ENCODE measurements at regions not wholly inside any gene's neighbourhood (a gene's known extent, or its start where the extent isn't known, plus 50 kb on each side); places are given as distances from the start of the nearest gene placed in this dataset.
"Not testable (repeated sequence)": the region's sequence is repeated elsewhere in the genome, so short reads cannot be mapped to it uniquely, and the experiment has no call there.

- DNase-seq, result no peak
Measured at GRCh38 chr12:58425481-58426392, 484.4 kb downstream of the ATP23 start.

GRCh38 chr12:58426437-58426836 lies 485.1 kb downstream of the ATP23 start:
- not testable (repeated sequence) for DNase-seq

- no peak for DNase-seq
Measured at GRCh38 chr12:58433959-58434358, 486.3 kb downstream of the LRIG3 start.

- DNase-seq, result no peak
Measured at GRCh38 chr12:58434726-58435125, 485.6 kb downstream of the LRIG3 start.

GRCh38 chr12:58435647-58436046 lies 484.7 kb downstream of the LRIG3 start:
- no peak for DNase-seq

GRCh38 chr12:58441483-58441882 lies 478.8 kb downstream of the LRIG3 start:
- no peak for DNase-seq

GRCh38 chr12:58443273-58443980 lies 476.9 kb downstream of the LRIG3 start:
- DNase-seq, result no peak

GRCh38 chr12:58443981-58444371 lies 476.3 kb downstream of the LRIG3 start:
- no peak for DNase-seq

GRCh38 chr12:58450868-58451482 lies 469.3 kb downstream of the LRIG3 start:
- no peak for DNase-seq

- no peak for DNase-seq
Measured at GRCh38 chr12:58452546-58452945, 467.8 kb downstream of the LRIG3 start.

GRCh38 chr12:58453306-58453705 lies 467.0 kb downstream of the LRIG3 start:
- DNase-seq, result no peak

GRCh38 chr12:58455136-58455535 lies 465.2 kb downstream of the LRIG3 start:
- no peak for DNase-seq

GRCh38 chr12:58458102-58458501 lies 462.2 kb downstream of the LRIG3 start:
- no peak for DNase-seq

GRCh38 chr12:58459191-58459590 lies 461.1 kb downstream of the LRIG3 start:
- DNase-seq, result no peak

GRCh38 chr12:58463051-58463450 lies 457.3 kb downstream of the LRIG3 start:
- DNase-seq, result no peak

- DNase-seq, result no peak
Measured at GRCh38 chr12:58465418-58465817, 454.9 kb downstream of the LRIG3 start.

- no peak for DNase-seq
Measured at GRCh38 chr12:58470266-58471010, 449.9 kb downstream of the LRIG3 start.

GRCh38 chr12:58479401-58479800 lies 440.9 kb downstream of the LRIG3 start:
- peak; percentile 45 for DNase-seq

- DNase-seq, result no peak
Measured at GRCh38 chr12:58481811-58482210, 438.5 kb downstream of the LRIG3 start.

GRCh38 chr12:58487255-58487654 lies 433.0 kb downstream of the LRIG3 start:
- no peak for DNase-seq

- DNase-seq, result no peak
Measured at GRCh38 chr12:58487678-58488161, 432.6 kb downstream of the LRIG3 start.

- DNase-seq, result no peak
Measured at GRCh38 chr12:58489394-58489793, 430.9 kb downstream of the LRIG3 start.

- DNase-seq, result no peak
Measured at GRCh38 chr12:58491306-58491705, 429.0 kb downstream of the LRIG3 start.
